GM12874 (cell line): ENCODE measurements at regions not wholly inside any gene's neighbourhood (a gene's known extent, or its start where the extent isn't known, plus 50 kb on each side); places are given as distances from the start of the nearest gene placed in this dataset.

Source experiments
- TF ChIP-seq, protein P1 (sequence below): IDR thresholded peaks from 2 replicates; pipeline ENCODE4 v1.5.1; 2011; ENCODE audit warnings: low read depth, mild to moderate bottlenecking, control low read depth, low read length, moderate library complexity; ENCODE audit not compliant: insufficient read depth

DNA sequence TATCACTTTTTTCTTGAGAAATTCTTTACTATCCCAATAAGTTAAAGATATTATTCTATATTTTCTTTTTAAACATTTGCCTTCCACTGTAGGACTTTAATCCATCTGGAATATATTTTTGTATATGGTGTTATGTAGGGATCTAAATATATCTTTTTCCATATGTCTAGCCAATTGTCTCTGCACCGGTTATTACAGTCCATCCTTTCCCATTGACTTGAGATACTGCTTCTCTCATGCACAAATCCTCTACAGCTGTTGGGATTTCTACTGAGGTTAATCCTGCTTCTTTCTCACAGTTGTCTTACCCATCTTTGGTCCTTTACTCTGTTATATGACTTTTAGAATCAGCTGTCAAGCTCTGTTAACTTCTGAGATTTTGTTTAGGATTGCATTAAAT is 483.8 kb upstream of the CDH4 start:
- TF ChIP-seq, protein P1, sequence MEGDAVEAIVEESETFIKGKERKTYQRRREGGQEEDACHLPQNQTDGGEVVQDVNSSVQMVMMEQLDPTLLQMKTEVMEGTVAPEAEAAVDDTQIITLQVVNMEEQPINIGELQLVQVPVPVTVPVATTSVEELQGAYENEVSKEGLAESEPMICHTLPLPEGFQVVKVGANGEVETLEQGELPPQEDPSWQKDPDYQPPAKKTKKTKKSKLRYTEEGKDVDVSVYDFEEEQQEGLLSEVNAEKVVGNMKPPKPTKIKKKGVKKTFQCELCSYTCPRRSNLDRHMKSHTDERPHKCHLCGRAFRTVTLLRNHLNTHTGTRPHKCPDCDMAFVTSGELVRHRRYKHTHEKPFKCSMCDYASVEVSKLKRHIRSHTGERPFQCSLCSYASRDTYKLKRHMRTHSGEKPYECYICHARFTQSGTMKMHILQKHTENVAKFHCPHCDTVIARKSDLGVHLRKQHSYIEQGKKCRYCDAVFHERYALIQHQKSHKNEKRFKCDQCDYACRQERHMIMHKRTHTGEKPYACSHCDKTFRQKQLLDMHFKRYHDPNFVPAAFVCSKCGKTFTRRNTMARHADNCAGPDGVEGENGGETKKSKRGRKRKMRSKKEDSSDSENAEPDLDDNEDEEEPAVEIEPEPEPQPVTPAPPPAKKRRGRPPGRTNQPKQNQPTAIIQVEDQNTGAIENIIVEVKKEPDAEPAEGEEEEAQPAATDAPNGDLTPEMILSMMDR: no peak

DNA sequence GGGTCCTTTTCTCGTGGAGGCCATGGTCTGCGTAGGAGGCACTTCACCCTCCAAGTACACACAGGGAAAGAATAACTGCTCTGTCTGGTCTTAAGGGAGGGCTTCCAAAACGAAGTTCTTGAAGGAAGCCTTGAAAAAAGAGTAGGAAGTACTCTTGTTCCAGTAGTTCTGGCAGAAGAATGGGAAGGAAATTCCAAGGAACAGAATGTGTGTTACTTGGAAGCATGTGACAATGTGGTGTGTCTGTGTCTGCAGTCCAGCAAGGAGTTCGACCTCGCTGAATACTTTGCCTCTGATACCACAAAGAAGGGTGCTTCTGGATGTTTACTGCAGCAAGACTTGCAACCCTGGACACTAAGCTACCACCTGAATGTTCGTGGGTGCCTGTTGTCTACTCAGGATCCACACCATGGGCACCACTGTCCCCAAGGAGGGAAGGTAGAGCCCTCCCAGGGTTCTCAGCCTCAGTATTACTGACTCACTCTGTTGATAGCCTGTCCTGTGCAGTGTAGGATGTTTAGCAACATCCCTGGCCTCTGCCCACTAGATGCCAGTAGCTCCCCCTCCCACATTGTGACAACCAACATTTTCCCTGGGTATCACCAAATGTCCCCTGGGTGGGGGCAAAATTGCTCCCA is 471.6 kb upstream of the CDH4 start:
- TF ChIP-seq, protein P1: no peak

DNA sequence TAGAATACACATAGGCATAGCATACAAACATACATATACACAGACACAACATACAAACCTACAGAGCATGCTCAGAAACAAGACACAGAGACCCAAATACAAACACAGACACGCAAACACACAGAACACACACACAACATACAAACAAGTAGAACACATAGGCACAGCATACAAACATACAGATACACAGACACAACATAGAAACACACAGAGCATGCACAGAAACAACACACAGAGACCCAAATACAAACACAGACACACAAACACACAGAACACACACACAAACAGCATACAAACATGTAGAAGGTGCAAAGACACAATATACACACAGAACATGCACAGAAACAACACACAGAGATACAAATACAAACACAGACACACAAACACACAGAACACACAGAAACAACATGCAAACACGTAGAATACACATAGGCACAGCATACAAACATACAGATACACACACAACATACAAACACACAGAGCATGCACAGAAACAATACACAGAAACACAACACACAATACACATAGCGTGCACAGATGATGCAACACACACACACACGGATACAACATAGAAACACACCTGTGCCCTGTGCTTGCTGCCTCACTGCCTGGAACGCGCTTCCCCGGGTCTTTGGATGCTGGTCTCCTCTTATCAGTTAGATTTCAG is 469.0 kb upstream of the CDH4 start:
- TF ChIP-seq, protein P1: no peak

DNA sequence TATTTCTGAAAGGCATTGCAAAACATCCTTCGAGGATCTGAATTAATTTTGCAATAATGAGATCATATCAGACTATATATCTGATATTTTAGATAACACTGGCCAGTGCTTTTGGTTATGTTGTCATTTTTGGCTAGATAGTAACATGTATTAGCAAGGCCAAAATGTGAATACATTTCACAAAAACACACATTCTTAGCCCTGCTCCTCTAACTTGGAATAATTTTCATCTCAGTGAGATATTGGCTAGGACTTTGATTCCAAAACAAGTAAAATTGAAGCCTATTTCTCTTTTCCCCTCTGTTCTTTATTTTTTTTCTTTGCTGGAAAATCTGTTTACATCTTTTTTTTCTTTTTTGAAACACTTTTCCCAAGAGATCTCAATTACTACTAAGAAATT is 466.8 kb upstream of the CDH4 start:
- TF ChIP-seq, protein P1: no peak

DNA sequence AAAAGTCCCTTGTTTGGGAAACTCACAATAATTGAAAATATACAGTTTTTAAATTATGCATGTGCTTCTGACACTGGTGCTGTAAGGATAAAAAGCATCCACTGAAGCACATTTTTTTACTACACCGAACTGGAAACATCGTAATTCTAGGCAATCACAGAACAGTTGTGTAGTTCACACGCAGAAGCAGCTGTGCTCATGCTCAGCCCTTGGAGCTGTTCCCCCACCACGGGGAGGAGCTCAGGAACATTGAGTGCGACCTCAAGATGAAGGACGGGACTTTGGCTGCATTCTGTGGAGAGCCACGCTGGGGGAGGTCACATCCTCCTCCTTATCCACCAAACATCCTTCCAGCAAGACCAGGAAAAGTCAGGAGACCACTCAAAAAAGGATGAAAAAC is 466.3 kb upstream of the CDH4 start:
- TF ChIP-seq, protein P1: no peak

DNA sequence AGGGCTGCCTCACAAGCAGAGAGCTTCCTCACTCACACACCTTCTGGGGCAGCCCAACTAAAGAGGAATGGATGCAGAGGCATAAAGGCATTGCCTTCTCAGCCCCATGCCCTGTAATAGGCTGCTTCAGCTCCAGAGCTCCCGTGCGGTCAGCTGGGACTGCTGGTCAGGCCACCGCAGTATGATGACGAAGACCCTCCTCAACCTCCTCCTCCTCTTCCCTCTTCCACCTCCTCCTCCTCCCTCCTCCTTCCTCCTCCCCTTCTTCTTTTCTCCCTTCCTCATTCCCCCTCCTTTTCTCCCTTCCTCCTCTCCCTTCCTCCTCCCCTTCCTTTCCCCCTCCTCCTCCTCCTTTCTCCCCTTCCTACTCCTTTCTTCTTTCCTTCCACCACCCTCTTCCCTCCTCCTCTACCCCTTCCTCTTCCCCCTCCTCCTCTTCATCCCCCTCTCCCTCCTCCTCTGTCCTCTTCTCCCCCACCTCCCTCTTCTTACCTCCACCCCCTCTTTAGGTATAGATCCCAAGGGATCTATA is 465.3 kb upstream of the CDH4 start:
- TF ChIP-seq, protein P1: no peak

DNA sequence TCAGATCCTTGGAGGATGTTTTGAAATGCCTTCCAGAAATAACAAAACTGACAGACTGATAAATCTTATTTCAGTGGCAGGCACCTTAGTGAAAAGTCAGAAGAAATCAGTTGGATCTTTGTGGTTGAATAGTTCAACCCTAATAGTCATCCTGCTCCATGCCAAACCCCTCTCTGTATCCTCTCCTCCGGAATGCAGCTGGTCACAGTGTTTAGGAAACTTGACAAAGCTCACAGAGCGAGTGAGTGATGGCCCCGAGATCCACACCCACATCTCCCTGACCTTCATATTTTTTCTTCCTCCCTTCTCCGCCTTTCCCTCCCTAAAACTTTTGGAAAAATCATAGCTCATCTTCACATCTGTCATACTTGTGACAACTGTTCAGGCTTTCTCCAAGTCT is 464.8 kb upstream of the CDH4 start:
- TF ChIP-seq, protein P1: no peak
